ENCODE measurements at regions not wholly inside any gene's neighbourhood (a gene's known extent, or its start where the extent isn't known, plus 50 kb on each side); places are given as distances from the start of the nearest gene placed in this dataset.

DNA sequence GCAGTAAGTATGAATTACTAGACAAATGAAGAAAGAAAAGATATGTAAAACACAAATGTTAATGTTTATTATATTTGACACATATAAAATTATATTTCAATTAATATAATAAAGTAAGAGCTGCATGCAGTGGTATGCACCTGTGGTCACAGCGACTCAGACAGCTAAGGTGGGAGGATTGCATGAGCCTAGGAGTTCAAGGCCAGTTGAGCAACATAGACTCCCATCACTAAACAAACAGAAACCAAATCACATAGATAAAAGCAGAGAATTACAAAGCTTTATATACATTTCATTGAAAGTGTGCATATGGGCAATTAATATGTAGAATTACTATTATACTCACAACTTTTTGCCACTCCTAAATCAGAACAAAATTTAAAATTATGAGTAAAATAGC is 70.0 kb upstream of the HTATIP2 start:
- TF ChIP-seq, protein P1, sequence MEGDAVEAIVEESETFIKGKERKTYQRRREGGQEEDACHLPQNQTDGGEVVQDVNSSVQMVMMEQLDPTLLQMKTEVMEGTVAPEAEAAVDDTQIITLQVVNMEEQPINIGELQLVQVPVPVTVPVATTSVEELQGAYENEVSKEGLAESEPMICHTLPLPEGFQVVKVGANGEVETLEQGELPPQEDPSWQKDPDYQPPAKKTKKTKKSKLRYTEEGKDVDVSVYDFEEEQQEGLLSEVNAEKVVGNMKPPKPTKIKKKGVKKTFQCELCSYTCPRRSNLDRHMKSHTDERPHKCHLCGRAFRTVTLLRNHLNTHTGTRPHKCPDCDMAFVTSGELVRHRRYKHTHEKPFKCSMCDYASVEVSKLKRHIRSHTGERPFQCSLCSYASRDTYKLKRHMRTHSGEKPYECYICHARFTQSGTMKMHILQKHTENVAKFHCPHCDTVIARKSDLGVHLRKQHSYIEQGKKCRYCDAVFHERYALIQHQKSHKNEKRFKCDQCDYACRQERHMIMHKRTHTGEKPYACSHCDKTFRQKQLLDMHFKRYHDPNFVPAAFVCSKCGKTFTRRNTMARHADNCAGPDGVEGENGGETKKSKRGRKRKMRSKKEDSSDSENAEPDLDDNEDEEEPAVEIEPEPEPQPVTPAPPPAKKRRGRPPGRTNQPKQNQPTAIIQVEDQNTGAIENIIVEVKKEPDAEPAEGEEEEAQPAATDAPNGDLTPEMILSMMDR (conservative IDR thresholded peaks at IDR 0.05 in 1 of 2, IDR thresholded peaks at IDR 0.05 in 1 of 2; ENCODE audit: low read depth in 1 of 2, low read length in 2 of 2): no peak
- no peak for TF ChIP-seq EZH2 (IDR thresholded peaks at IDR 0.05; ENCODE audit: low read length, missing control alignments)

Data from fibroblast of lung (primary cell).